PC-9 (cell line): ENCODE measurements at regions not wholly inside any gene's neighbourhood (a gene's known extent, or its start where the extent isn't known, plus 50 kb on each side); places are given as distances from the start of the nearest gene placed in this dataset.

ENCODE experiments used
- BruUV-seq: library from RNA; stranded (reverse); fragments of 400-500 nt; replicated peaks from 2 replicates; lab custom pipeline; 2021; lab: Mats Ljungman, UMichigan
- CTCF ChIA-PET: fragments of 300-600 bp; sonication (Branson Sonifier 250); formaldehyde crosslinking; loops from one replicate; lab custom pipeline; 2022; ENCODE audit warnings: antibody characterized with exemption; lab: Charles Lee
- POLR2A ChIA-PET: fragments of 300-600 bp; sonication (Branson Sonifier 250); formaldehyde crosslinking; loops from one replicate; lab custom pipeline; 2022; ENCODE audit warnings: antibody characterized with exemption; ENCODE audit not compliant: unreplicated experiment; lab: Charles Lee
- DNase-seq, 2 experiments: peaks; one replicate each; pipeline versions ENCODE4 v3.0.0 to v3.0.0-alpha.2; 2015 to 2022; ENCODE audit warnings: mixed read lengths in 1 of 2
- H2AFZ ChIP-seq: fragments of 200-600 bp; sonication (generic); 2 replicates; pipeline ENCODE4 v1.8.1; 2017; ENCODE audit warnings: antibody characterized with exemption
- H3F3A ChIP-seq: fragments of 200-600 bp; sonication (generic); 2 replicates; pipeline ENCODE4 v1.8.1; 2017; ENCODE audit warnings: antibody characterized with exemption, mild to moderate bottlenecking, low read depth; ENCODE audit not compliant: insufficient read depth
- H3K27ac ChIP-seq: fragments of 200-600 bp; sonication (generic); 2 replicates; pipeline ENCODE4 v1.6.1; 2016; ENCODE audit warnings: mixed run types
- H3K27me3 ChIP-seq: fragments of 200-600 bp; sonication (generic); 2 replicates; pipeline ENCODE4 v1.6.1; 2016; ENCODE audit warnings: low read depth, mixed run types; ENCODE audit not compliant: insufficient read depth
- H3K36me3 ChIP-seq: fragments of 200-600 bp; sonication (generic); 2 replicates; pipeline ENCODE4 v1.6.1; 2016; ENCODE audit warnings: low read depth, mixed run types
- H3K4me1 ChIP-seq: fragments of 200-600 bp; sonication (generic); replicated peaks from 2 replicates; pipeline ENCODE4 v1.6.1; 2016; ENCODE audit warnings: mixed run types; ENCODE audit not compliant: insufficient read depth
- H3K4me2 ChIP-seq: fragments of 200-600 bp; sonication (generic); 2 replicates; pipeline ENCODE4 v1.6.1; 2017; ENCODE audit warnings: mixed run types
- H3K4me3 ChIP-seq: fragments of 200-600 bp; sonication (generic); 2 replicates; pipeline ENCODE4 v1.6.1; 2016; ENCODE audit warnings: mixed run types
- H3K79me2 ChIP-seq: fragments of 200-600 bp; sonication (generic); 2 replicates; pipeline ENCODE4 v1.6.1; 2017; ENCODE audit warnings: low read depth, mixed run types
- H3K9me2 ChIP-seq: fragments of 200-600 bp; sonication (generic); 2 replicates; pipeline ENCODE4 v1.8.1; 2017; ENCODE audit warnings: mild to moderate bottlenecking; ENCODE audit not compliant: insufficient read depth
- H3K9me3 ChIP-seq: fragments of 200-600 bp; sonication (generic); 2 replicates; pipeline ENCODE4 v1.8.1; 2016; ENCODE audit warnings: low read depth; ENCODE audit not compliant: insufficient read depth
- H4K20me1 ChIP-seq: fragments of 200-600 bp; sonication (generic); 2 replicates; pipeline ENCODE4 v1.8.1; 2017; ENCODE audit not compliant: insufficient read depth
- CTCF ChIP-seq: fragments of 200-600 bp; sonication (generic); conservative IDR thresholded peaks from 2 replicates; pipeline ENCODE4 v1.6.1; 2017; ENCODE audit warnings: mixed run types, antibody characterized with exemption, mild to moderate bottlenecking, moderate library complexity
- EZH2 ChIP-seq: fragments of 200-600 bp; sonication (generic); IDR thresholded peaks from 2 replicates; pipeline ENCODE4 v1.8.0; 2017; ENCODE audit warnings: antibody characterized with exemption, low read depth
- intact Hi-C: fragments of 100-400 bp; cut with micrococcal nuclease; formaldehyde crosslinking; loops from one replicate; pipeline ENCODE4 v1.10.0; 2022; ENCODE audit not compliant: unreplicated experiment

- no peaks in the 10 kb centered on the region for H3K9me2 ChIP-seq
- no peak overlapping the region for H2AFZ ChIP-seq
- no peaks in the 10 kb centered on the region for H3K79me2 ChIP-seq
- no peaks in the 10 kb centered on the region for H3K36me3 ChIP-seq
- intact Hi-C loops = no loop called here
- H3K4me3 ChIP-seq = no peak overlapping the region
- H3K9me3 ChIP-seq = no peaks in the 10 kb centered on the region
- BruUV-seq = no TSS peak
- ChIA-PET CTCF (no interaction called here), POLR2A (no interaction called here)
- no peaks in the 10 kb centered on the region for H3K4me1 ChIP-seq
- no peaks in the 10 kb centered on the region for H4K20me1 ChIP-seq
- H3F3A ChIP-seq = no peaks in the 10 kb centered on the region
- peaks cover 65% of the 10 kb centered on the region for H3K27me3 ChIP-seq
- H3K27ac ChIP-seq = no peak overlapping the region
- TF ChIP-seq CTCF = no peak
- no peak for TF ChIP-seq EZH2
- DNase-seq = no peak
- H3K4me2 ChIP-seq = no peak overlapping the region
Measured at GRCh38 chr20:20877079-20877478, 164.6 kb upstream of the RALGAPA2 start.

DNA sequence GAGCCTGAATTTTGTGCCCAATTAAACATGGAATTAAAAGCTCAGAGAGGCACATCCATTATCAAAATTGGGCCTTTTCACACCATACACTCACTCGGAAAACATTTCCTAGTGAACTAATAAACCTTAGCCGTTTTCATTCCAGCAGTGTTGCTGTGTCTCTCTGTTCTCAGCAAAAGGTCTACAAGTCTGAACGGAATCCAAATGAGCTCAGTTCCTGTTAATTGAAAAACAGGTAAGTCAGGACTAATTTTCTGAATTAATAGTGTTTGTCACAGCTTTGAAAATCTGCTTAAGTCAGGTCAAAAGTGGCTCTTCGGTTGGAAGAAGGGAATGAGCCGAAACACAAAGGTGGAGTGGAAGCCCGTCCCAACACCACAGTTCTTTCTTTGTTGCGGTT lies 163.3 kb upstream of the RALGAPA2 start:
- CTCF ChIA-PET = interaction anchor here (1.2 kb wide), 1 partner anchor 15 kb away, joined by 3 read pairs; no protein-coding TSS in a partner anchor
- no peaks in the 10 kb centered on the region for H3K9me3 ChIP-seq
- TF ChIP-seq CTCF (no peak), EZH2 (no peak)
- DNase-seq = no peak
- no peaks in the 10 kb centered on the region for H3K79me2 ChIP-seq
- no peak overlapping the region for H3K27ac ChIP-seq
- H2AFZ ChIP-seq = no peak overlapping the region
- no peak overlapping the region for H3K4me2 ChIP-seq
- no TSS peak for BruUV-seq
- POLR2A ChIA-PET = no interaction called here
- H3K4me1 ChIP-seq = no peaks in the 10 kb centered on the region
- no peaks in the 10 kb centered on the region for H4K20me1 ChIP-seq
- no peak overlapping the region for H3K4me3 ChIP-seq
- H3K36me3 ChIP-seq = no peaks in the 10 kb centered on the region
- H3K9me2 ChIP-seq = no peaks in the 10 kb centered on the region
- H3K27me3 ChIP-seq = peaks cover 68% of the 10 kb centered on the region
- no peaks in the 10 kb centered on the region for H3F3A ChIP-seq
- intact Hi-C loops = no loop called here

DNA sequence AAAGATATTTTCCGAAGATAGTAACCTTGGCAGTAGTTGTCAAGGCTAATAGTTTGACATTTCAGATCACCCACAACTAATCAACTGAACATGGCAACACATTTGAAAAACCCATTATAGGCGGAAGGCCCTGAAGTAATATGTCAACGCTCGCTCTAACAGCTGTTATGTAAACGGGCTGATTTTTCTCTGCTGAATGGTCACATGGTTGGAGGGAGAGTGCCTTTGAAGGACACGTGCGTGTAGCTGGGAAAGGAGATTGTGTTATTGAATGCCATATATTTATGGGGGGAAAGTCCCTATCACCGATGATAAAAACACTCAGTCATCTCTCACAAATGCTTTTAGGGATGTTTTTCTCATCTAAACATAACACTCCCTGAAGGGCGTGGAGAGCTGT lies 160.0 kb upstream of the RALGAPA2 start:
- H3K36me3 ChIP-seq = no peaks in the 10 kb centered on the region
- no TSS peak for BruUV-seq
- no peak overlapping the region for H3K27ac ChIP-seq
- H2AFZ ChIP-seq = no peak overlapping the region
- POLR2A ChIA-PET = no interaction called here
- intact Hi-C loops = no loop called here
- peaks cover 88% of the 10 kb centered on the region for H3K27me3 ChIP-seq
- H3K4me2 ChIP-seq = no peak overlapping the region
- H3K9me2 ChIP-seq = no peaks in the 10 kb centered on the region
- H4K20me1 ChIP-seq = no peaks in the 10 kb centered on the region
- TF ChIP-seq CTCF (no peak), EZH2 (no peak)
- no peaks in the 10 kb centered on the region for H3K4me1 ChIP-seq
- no peaks in the 10 kb centered on the region for H3K79me2 ChIP-seq
- no peak overlapping the region for H3K4me3 ChIP-seq
- no peaks in the 10 kb centered on the region for H3F3A ChIP-seq
- no peaks in the 10 kb centered on the region for H3K9me3 ChIP-seq
- CTCF ChIA-PET = no interaction called here
- DNase-seq = no peak
